ENCODE measurements at regions not wholly inside any gene's neighbourhood (a gene's known extent, or its start where the extent isn't known, plus 50 kb on each side); places are given as distances from the start of the nearest gene placed in this dataset.
"Not testable (repeated sequence)": the region's sequence is repeated elsewhere in the genome, so short reads cannot be mapped to it uniquely, and the experiment has no call there.

DNA sequence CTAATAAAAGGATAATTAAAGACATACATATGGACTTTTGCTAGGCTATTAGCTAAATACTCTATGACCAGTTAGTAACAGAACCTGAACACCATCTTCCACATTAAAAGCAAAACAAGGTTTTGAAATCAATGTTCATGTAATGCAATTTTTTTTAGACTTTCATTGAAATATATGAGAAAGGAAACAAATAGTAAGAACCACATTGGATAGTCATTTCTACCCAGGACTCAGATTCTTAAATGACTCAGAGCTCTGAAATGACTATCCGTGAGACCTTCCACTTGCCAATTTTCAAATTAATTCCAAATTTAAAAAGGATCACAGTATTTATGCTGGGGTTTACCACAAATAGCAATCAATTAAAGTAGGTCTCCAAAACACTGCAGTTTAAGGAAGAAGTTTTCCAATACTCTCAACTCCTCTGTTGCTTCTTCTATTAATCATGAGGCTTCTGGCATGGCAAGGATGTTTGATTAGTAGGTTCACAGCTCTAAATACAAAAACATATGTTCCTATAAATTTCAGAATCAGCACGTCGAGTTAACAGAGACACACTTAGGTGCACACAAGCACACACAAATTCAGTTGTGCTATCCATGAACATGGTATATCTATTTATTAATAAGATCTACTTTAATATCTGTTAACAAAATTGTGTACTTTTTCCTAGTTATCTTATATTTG lies 841.0 kb downstream of the RNF144A start:
- Mint-ChIP-seq H3K9me3 (peaks cover 39% of the 10 kb centered on the region), H3K27me3 (peaks cover 8% of the 10 kb centered on the region), H3K4me3 (no peak overlapping the region), H3K27ac (peak overlapping the region; percentile 68), H3K36me3 (ENCODE audit: low read depth) (peaks cover 33% of the 10 kb centered on the region), H3K4me1 (ENCODE audit: low read depth) (peaks cover 26% of the 10 kb centered on the region)
- no peak for DNase-seq

DNA sequence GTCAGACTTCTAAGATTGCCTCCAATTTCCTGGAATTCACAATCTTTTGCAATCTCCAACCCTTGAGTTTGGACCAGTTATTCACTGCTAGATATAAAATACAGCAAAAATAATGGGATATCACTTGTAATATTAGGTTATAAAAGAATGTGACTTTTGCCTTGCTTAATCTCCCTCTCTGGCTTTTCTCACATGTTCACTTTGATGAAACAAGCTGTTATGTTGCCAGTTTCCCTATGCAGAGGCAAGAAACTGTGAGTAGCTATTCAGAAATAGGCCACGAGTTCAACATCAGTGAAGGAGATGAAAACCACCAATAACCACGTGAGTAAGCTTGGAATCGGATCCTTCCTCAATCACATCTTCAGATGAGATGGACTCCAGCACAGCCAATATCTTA lies 842.7 kb downstream of the RNF144A start:
- peaks cover 29% of the 10 kb centered on the region for H3K36me3 Mint-ChIP-seq (ENCODE audit: low read depth)
- no peak for DNase-seq
- peaks cover 26% of the 10 kb centered on the region for H3K4me1 Mint-ChIP-seq (ENCODE audit: low read depth)
- H3K4me3 Mint-ChIP-seq: no peak overlapping the region
- peaks cover 8% of the 10 kb centered on the region for H3K27me3 Mint-ChIP-seq
- peaks cover 38% of the 10 kb centered on the region for H3K9me3 Mint-ChIP-seq
- no peak overlapping the region for H3K27ac Mint-ChIP-seq

DNA sequence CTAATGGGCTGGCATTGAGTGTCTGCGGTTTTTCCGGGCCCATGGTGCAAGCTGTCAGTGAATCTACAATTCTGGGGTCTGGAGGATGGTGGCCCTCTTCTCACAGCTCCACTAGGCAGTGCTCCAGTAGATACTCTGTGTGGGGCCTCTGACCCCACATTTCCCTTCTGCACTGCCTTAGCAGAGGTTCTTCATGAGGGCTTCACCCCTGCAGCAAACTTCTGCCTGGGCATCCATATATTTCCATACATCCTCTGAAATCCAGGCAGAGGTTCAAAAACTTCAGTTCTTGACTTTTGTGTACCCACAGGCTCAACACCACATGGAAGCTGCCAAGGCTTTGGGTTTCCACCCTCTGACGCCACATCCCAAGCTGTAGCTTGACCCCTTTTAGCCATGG lies 846.2 kb downstream of the RNF144A start:
- H3K27ac Mint-ChIP-seq, H3K27me3 Mint-ChIP-seq, DNase-seq, H3K4me3 Mint-ChIP-seq: not testable (repeated sequence)
- H3K36me3 Mint-ChIP-seq (ENCODE audit: low read depth): peaks cover 22% of the 10 kb centered on the region
- peaks cover 14% of the 10 kb centered on the region for H3K4me1 Mint-ChIP-seq (ENCODE audit: low read depth)
- peaks cover 23% of the 10 kb centered on the region for H3K9me3 Mint-ChIP-seq

DNA sequence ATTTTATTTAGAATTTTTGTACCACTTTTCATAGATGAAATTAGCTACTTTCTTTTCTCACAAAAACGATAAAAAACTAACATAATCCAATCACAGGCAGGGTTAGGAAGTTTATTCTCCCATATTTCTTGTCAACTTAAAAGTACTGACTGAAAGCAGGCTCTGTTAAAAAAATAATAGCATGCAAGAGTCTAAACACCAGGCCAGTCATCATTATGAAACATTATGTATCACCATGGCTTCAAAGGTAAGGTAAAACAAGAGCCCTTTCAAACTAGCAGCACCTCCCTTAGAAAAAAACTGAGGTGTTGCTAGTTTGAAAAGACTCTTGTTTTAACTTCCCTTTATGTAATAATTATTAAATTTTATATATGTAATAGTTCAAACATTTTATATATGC lies 848.0 kb downstream of the RNF144A start:
- DNase-seq: no peak
- Mint-ChIP-seq H3K27ac (no peak overlapping the region), H3K9me3 (peaks cover 27% of the 10 kb centered on the region), H3K4me3 (no peak overlapping the region), H3K36me3 (ENCODE audit: low read depth) (peaks cover 22% of the 10 kb centered on the region), H3K4me1 (ENCODE audit: low read depth) (peaks cover 11% of the 10 kb centered on the region), H3K27me3 (peaks cover 3% of the 10 kb centered on the region)

DNA sequence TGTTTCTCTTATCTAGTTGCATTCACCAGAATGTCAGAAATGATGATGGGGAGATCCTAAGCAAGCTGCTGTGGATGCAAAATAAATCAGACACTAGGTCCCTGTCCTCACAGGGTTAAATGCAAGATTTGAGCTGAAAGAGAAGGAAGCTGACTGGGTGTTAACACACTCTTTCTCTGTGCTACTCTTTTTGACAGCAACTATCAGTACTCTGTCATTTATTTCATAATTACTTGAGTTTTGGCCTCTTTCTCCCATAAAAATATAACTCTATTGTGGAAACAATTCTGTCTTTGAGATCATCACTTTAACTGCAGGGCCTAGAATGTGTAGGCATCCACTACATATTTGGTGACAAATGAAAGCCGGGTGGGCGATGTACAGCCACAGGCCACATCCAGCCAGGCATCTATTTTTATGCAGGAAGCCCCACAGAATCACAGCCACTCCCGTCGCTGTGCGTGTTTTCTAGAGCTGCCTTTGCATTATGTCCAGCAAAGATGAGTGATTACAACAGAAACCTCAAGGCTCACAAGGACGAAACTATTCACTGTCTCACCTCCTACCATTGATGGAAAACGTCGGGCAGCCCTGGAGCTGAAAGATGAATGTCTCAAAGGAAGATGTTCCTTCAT lies 849.0 kb downstream of the RNF144A start:
- no peak for DNase-seq
- H3K27ac Mint-ChIP-seq: peak overlapping the region; percentile 24

DNA sequence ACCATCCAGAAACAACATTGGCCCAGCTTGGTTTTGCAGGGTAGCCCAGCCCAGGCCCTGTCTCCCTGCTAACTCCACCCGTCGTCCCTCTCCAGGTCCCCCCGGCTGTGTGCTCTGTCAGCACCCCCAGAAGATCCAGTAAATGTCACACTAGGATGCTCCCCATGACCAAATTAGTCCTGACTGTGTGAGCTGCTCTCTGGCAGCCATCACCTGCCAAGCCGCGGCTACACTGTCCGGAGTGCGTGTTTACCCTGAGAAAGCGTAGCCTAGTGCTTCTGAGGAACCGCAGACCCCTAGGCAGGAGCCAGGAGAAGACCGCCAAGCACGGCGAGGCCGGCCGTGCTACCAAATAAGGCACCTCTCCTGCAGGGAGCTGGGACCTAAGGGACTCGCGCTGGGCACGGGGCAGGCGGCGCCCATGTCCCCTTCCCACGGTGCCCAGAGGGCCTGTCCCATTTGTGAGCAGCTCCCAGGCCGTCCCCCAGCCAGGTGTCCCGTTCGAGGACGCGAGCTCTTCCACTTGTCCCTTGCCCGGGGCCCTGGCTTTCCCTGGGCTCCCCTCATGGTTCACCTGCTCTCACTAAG lies 849.9 kb downstream of the RNF144A start:
- H3K36me3 Mint-ChIP-seq (ENCODE audit: low read depth): peaks cover 22% of the 10 kb centered on the region
- peaks cover 17% of the 10 kb centered on the region for H3K4me1 Mint-ChIP-seq (ENCODE audit: low read depth)
- no peak overlapping the region for H3K27ac Mint-ChIP-seq
- H3K9me3 Mint-ChIP-seq: peaks cover 27% of the 10 kb centered on the region
- DNase-seq: no peak
- H3K27me3 Mint-ChIP-seq: peaks cover 3% of the 10 kb centered on the region
- H3K4me3 Mint-ChIP-seq: no peak overlapping the region

More for the DNA sequence above, 849.0 kb downstream of the RNF144A start:
- H3K36me3 Mint-ChIP-seq (ENCODE audit: low read depth): peaks cover 22% of the 10 kb centered on the region
- peaks cover 14% of the 10 kb centered on the region for H3K4me1 Mint-ChIP-seq (ENCODE audit: low read depth)
- H3K27me3 Mint-ChIP-seq: peaks cover 3% of the 10 kb centered on the region
- peaks cover 27% of the 10 kb centered on the region for H3K9me3 Mint-ChIP-seq
- H3K4me3 Mint-ChIP-seq: no peak overlapping the region

DNA sequence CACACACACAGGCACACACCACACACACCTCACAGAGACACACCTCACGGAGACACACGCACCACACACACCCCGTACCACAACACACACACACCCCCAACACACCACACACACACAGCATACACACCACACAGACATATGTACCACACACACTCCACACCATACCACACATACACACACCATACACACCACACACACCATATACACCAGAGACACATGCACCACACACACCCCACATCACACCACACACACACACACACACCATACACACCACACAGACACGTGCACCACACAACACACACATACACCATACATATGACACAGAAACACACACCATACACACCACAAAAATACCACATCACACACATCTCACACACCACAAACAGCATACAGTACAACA lies 850.7 kb downstream of the RNF144A start:
- Mint-ChIP-seq H3K36me3 (ENCODE audit: low read depth) (peaks cover 16% of the 10 kb centered on the region), H3K4me3 (no peak overlapping the region), H3K27ac (no peak overlapping the region), H3K4me1 (ENCODE audit: low read depth) (peaks cover 24% of the 10 kb centered on the region), H3K9me3 (peaks cover 21% of the 10 kb centered on the region), H3K27me3 (peaks cover 3% of the 10 kb centered on the region)
- DNase-seq: no peak

DNA sequence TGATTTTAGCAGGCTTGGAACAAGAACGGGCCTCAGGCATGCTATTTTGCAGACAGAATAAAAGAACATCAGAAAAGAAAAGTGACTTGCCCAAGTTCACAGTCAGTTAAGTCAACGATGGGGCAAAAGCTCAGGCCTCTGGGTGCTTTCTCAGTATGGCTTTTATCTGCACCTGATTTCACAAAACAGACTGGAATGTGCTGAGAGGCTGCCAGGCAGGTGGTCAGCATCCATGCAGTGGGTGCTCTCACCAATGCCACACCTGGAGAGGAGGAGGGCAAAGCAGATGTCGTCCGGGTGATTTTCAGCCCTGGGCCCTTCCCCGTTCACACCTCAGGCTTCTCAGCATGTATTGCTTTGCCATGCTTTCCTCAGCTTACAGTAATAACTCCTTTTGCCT lies 854.6 kb downstream of the RNF144A start:
- no peak overlapping the region for H3K4me3 Mint-ChIP-seq
- peaks cover 2% of the 10 kb centered on the region for H3K27me3 Mint-ChIP-seq
- no peak overlapping the region for H3K27ac Mint-ChIP-seq
- no peaks in the 10 kb centered on the region for H3K36me3 Mint-ChIP-seq (ENCODE audit: low read depth)
- DNase-seq: no peak
- H3K9me3 Mint-ChIP-seq: peaks cover 4% of the 10 kb centered on the region
- H3K4me1 Mint-ChIP-seq (ENCODE audit: low read depth): peaks cover 37% of the 10 kb centered on the region

DNA sequence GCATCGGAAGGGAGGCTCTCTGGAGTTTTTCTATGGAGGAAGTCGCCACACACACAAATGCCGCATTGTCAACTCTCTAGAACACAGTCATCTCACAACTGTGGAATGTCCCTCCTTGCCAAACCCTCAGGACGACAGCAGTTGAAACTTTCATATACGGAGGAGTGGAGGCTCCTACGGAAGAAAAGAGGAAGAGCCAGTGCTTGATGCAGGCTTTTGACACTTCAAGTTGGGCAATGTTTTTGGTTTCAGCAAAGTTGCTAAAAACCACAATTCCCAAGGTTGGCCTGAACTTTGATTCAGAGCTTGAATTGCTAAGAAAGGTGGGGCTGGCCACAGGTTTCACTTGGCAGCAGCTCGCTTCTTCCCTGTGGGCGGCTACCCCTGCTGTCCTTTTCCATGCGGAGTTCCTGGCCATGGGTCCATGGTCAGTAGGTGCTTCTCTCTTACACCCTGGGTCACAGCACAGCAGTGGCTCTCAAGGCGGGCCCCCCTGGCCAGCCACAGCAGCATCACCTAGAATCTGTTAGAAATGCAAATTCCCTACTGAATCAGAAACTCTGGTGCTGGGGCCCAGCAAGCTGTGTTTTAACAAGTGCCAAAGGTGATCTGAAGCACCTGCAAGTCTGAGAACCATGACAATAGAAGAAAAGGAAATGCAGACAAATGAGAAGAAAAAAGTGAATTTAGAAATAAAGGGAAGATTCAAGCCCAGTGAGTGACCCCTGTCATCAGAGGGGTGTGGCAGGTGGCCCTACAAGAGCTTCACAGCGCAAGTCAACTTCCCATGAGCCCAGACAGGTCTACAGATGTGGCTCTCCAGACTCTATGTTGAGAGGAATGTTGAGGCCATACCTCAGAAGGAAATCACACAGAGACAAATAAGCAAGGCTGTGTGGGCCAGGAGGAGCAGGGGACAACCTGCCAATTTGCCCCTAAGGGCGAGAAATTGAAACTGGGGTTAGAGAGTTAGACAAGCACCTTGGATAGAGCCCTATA lies 856.4 kb downstream of the RNF144A start:
- Mint-ChIP-seq H3K27ac (peak overlapping the region; percentile 71), H3K36me3 (ENCODE audit: low read depth) (no peaks in the 10 kb centered on the region), H3K4me1 (ENCODE audit: low read depth) (peaks cover 35% of the 10 kb centered on the region), H3K27me3 (no peaks in the 10 kb centered on the region), H3K4me3 (peak overlapping the region; percentile 15), H3K9me3 (peaks cover 4% of the 10 kb centered on the region)
- peak; percentile 62 for DNase-seq

DNA sequence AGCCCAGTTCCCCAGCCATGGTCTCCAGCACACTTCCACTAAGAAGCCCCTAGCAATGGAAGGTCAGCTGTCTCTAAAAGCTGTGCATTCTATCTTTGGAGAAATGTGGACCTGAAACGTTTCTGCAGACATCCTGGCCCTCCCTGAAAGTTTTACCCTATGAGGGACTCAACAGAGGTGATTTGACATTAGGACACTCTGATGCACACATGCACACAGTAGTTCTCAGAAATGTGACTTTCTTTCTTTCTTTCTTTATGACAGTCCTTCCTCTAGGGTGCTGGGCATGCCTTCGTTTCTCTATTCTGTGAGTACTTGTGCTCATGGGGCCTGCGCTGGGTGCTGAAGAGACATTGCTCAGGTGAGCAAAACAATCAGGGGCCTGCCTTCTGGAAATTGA lies 857.3 kb downstream of the RNF144A start:
- Mint-ChIP-seq H3K4me1 (ENCODE audit: low read depth) (peaks cover 35% of the 10 kb centered on the region), H3K36me3 (ENCODE audit: low read depth) (no peaks in the 10 kb centered on the region), H3K27ac (peak overlapping the region; percentile 53), H3K9me3 (peaks cover 4% of the 10 kb centered on the region), H3K4me3 (no peak overlapping the region), H3K27me3 (no peaks in the 10 kb centered on the region)
- no peak for DNase-seq

DNA sequence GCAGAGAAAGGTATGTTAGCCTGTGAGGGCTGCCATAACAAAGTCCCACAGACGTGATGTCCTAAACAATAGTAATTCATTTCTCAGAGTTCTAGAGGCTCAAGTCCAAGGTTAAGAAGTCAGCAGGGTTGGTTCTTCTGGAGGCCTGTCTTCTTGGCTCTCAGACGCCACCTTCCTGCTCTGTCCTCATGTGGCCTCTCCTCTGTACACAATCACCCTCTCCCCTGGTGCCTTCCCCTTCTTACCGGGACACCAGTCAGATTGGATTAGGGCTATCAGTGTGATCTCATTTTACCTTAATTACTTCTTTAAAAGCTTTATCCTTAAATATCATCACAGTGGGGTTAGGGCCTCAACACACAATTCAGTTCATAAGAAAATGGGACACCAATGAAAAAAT lies 860.5 kb downstream of the RNF144A start:
- DNase-seq: no peak
- Mint-ChIP-seq H3K36me3 (ENCODE audit: low read depth) (no peaks in the 10 kb centered on the region), H3K27me3 (no peaks in the 10 kb centered on the region), H3K27ac (no peak overlapping the region), H3K4me3 (no peak overlapping the region), H3K4me1 (ENCODE audit: low read depth) (peaks cover 25% of the 10 kb centered on the region), H3K9me3 (peaks cover 2% of the 10 kb centered on the region)

DNA sequence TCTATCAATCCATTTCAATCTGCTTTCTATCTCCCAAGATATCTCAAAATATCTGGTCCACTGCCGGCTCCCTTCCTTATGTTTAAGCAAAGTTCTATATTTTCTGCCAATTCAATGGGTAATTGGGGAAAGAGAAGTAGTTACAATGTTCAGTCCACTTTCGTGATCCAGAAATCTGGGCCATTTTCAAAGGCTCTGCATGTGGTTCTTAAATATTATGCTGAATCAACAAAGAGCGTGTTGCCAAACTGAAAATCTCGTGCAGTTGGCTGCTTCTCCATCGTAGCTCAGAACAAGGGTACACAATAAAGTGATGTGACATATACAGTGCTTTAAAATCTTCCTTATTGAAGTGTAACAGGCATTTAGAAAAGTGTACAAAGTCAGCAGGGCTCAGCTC lies 863.1 kb downstream of the RNF144A start:
- Mint-ChIP-seq H3K36me3 (ENCODE audit: low read depth) (no peaks in the 10 kb centered on the region), H3K4me3 (no peak overlapping the region), H3K9me3 (peaks cover 2% of the 10 kb centered on the region), H3K4me1 (ENCODE audit: low read depth) (no peaks in the 10 kb centered on the region), H3K27me3 (no peaks in the 10 kb centered on the region), H3K27ac (no peak overlapping the region)
- no peak for DNase-seq

DNA sequence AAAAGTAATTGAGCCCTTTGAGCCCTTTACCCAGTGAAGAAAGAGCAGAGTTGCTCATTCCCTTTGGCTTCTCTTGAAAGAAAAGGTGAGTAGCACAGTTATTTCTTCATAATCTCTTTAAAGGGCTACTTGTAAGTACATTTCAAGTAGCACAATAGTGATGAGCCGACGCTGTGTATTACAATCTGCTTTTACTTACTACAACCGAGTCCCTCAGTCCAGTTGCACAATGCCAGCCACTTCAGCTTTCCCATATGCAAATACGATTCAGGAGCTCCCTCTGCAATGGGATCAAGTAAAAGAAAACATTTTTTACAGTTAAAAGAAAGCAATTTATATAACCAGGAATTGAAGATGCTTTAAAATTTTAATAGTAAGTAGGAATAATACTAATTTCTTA lies 868.5 kb downstream of the RNF144A start:
- no peak for DNase-seq

DNA sequence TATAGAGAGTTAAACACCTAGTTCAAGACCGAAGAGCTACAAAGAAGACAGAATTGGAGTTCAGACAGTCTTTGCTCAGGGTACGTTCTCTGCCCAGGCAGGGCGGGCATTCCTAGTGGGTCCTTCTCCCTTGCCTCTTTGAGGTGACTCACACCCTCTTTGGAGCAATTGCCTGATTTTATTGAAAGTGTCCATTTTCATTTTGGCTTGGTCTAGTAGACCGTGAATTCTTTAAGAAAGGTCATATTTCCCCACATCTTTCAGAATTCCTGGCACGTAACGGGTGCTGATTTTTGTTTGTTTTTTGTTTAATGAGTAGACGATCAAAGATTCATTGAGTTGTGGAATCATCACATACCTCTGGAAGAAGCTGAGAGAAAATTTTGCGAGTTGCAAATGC lies 871.5 kb downstream of the RNF144A start:
- no peak overlapping the region for H3K27ac Mint-ChIP-seq
- no peaks in the 10 kb centered on the region for H3K27me3 Mint-ChIP-seq
- no peaks in the 10 kb centered on the region for H3K36me3 Mint-ChIP-seq (ENCODE audit: low read depth)
- H3K4me3 Mint-ChIP-seq: no peak overlapping the region
- H3K9me3 Mint-ChIP-seq: no peaks in the 10 kb centered on the region
- no peaks in the 10 kb centered on the region for H3K4me1 Mint-ChIP-seq (ENCODE audit: low read depth)
- DNase-seq: no peak

More for the DNA sequence above, 868.5 kb downstream of the RNF144A start:
- H3K4me3 Mint-ChIP-seq: no peak overlapping the region
- no peaks in the 10 kb centered on the region for H3K4me1 Mint-ChIP-seq (ENCODE audit: low read depth)
- H3K27me3 Mint-ChIP-seq: no peaks in the 10 kb centered on the region
- H3K9me3 Mint-ChIP-seq: peaks cover 2% of the 10 kb centered on the region
- H3K27ac Mint-ChIP-seq: no peak overlapping the region
- H3K36me3 Mint-ChIP-seq (ENCODE audit: low read depth): no peaks in the 10 kb centered on the region

Measured in activated T-cell treated with anti-CD3 and anti-CD28 coated beads, Interleukin-2, amount 50 U/mL, for 24 hours (primary cell).